SK-N-SH (cell line): ENCODE measurements at regions not wholly inside any gene's neighbourhood (a gene's known extent, or its start where the extent isn't known, plus 50 kb on each side); places are given as distances from the start of the nearest gene placed in this dataset.

Experiments used
- CTCF ChIA-PET: fragments of 300-600, 350-600 bp; formaldehyde crosslinking; extraction: SDS; loops from one replicate; lab custom pipeline; 2021; lab: Yijun Ruan, JAX
- POLR2A ChIA-PET: fragments of 350-600 bp; sonication (Branson Sonifier 250); formaldehyde crosslinking; extraction: SDS; loops from one replicate; lab custom pipeline; 2020; ENCODE audit warnings: antibody characterized with exemption, inconsistent platforms; lab: Yijun Ruan, JAX
- DNase-seq: peaks from one replicate; pipeline ENCODE4 v3.0.0; 2012
- H2AFZ ChIP-seq: fragments of 200-600 bp; sonication (generic); 2 replicates; pipeline ENCODE4 v1.8.1; 2016; ENCODE audit warnings: antibody characterized with exemption, mild to moderate bottlenecking, low read depth
- H3F3A ChIP-seq: fragments of 200-600 bp; sonication (generic); replicated peaks from 2 replicates; pipeline ENCODE3; 2016; ENCODE audit warnings: antibody characterized with exemption, mild to moderate bottlenecking; ENCODE audit not compliant: insufficient read depth
- H3K27ac ChIP-seq, 2 experiments: fragments of 200-500 bp in 1 of 2; fragments of 200-600 bp in 1 of 2; sonication (Bioruptor generic) in 1 of 2; sonication (generic), shearing (Covaris generic) in 1 of 2; 2 replicates each; pipeline versions ENCODE4 v1.5.1 to v1.6.1; 2014 to 2016; ENCODE audit warnings: low read depth in 2 of 2, inconsistent platforms in 1 of 2, low read length in 1 of 2, mild to moderate bottlenecking in 1 of 2, mixed read lengths in 1 of 2
- H3K27me3 ChIP-seq: fragments of 200-600 bp; sonication (generic), shearing (Covaris generic); 2 replicates; pipeline ENCODE4 v1.6.1; 2016; ENCODE audit warnings: mixed run types; ENCODE audit not compliant: insufficient read depth
- H3K36me3 ChIP-seq, 2 experiments: fragments of 200-500 bp in 1 of 2; fragments of 200-600 bp in 1 of 2; sonication (Bioruptor generic) in 1 of 2; sonication (generic) in 1 of 2; replicated peaks in 1 of 2; 2 replicates each; pipeline versions ENCODE3 to v1.5.1; 2014 to 2016; ENCODE audit warnings: low read length in 1 of 2, mild to moderate bottlenecking in 1 of 2; ENCODE audit not compliant: insufficient read depth in 2 of 2, control insufficient read depth in 1 of 2
- H3K4me1 ChIP-seq, 2 experiments: fragments of 200-500 bp in 1 of 2; fragments of 200-600 bp in 1 of 2; sonication (Bioruptor generic) in 1 of 2; sonication (generic), shearing (Covaris generic) in 1 of 2; 2 replicates each; pipeline versions ENCODE4 v1.5.1 to v1.6.1; 2014 to 2016; ENCODE audit warnings: low read depth in 1 of 2, low read length in 1 of 2, mixed run types in 1 of 2; ENCODE audit not compliant: insufficient read depth in 2 of 2, control insufficient read depth in 1 of 2
- H3K4me2 ChIP-seq: fragments of 200-600 bp; sonication (generic), shearing (Covaris generic); 2 replicates; pipeline ENCODE4 v1.6.1; 2017; ENCODE audit warnings: mixed run types
- H3K4me3 ChIP-seq, 2 experiments: fragments of 200-500 bp in 1 of 2; fragments of 200-600 bp in 1 of 2; sonication (Bioruptor generic) in 1 of 2; sonication (generic), shearing (Covaris generic) in 1 of 2; 2 replicates each; pipeline versions ENCODE4 v1.5.1 to v1.8.1; 2014 to 2016; ENCODE audit warnings: low read depth in 2 of 2, inconsistent platforms in 1 of 2, low read length in 1 of 2, mild to moderate bottlenecking in 1 of 2, mixed read lengths in 1 of 2, moderate library complexity in 1 of 2
- H3K79me2 ChIP-seq: fragments of 200-600 bp; sonication (generic); 2 replicates; pipeline ENCODE4 v1.8.1; 2017; ENCODE audit warnings: mild to moderate bottlenecking; ENCODE audit not compliant: insufficient read depth
- H3K9ac ChIP-seq: fragments of 200-600 bp; sonication (generic); 2 replicates; pipeline ENCODE4 v1.6.1; 2017; ENCODE audit warnings: mixed run types
- H3K9me2 ChIP-seq: fragments of 200-600 bp; sonication (generic); 2 replicates; pipeline ENCODE4 v1.6.1; 2017; ENCODE audit warnings: mixed run types
- H3K9me3 ChIP-seq: fragments of 200-600 bp; sonication (generic); 2 replicates; pipeline ENCODE4 v1.6.1; 2017; ENCODE audit warnings: mixed run types, mild to moderate bottlenecking, moderate library complexity
- H4K20me1 ChIP-seq: fragments of 200-600 bp; sonication (generic); 2 replicates; pipeline ENCODE4 v1.6.1; 2017; ENCODE audit warnings: mild to moderate bottlenecking, mixed run types; ENCODE audit not compliant: insufficient read depth
- CHD2 ChIP-seq: fragments of 150-350 bp; IDR thresholded peaks from 2 replicates; pipeline ENCODE4 v1.6.1; 2018; ENCODE audit warnings: low read length; ENCODE audit not compliant: partially characterized antibody
- CTCF ChIP-seq: fragments of 200-600 bp; sonication (generic); IDR thresholded peaks from 2 replicates; pipeline ENCODE4 v1.6.1; 2017; ENCODE audit warnings: antibody characterized with exemption, mild to moderate bottlenecking, moderate library complexity
- EP300 ChIP-seq, 2 experiments: IDR thresholded peaks; 2 replicates each; pipeline versions ENCODE4 v1.4.0 to v1.6.1; 2012; ENCODE audit warnings: borderline replicate concordance in 1 of 2, low read depth in 1 of 2, low read length in 1 of 2
- EZH2phosphoT487 ChIP-seq: fragments of 200-600 bp; sonication (generic); IDR thresholded peaks from 2 replicates; pipeline ENCODE4 v1.6.1; 2017; ENCODE audit warnings: low read depth, mixed run types, mild to moderate bottlenecking, antibody characterized with exemption, moderate library complexity, borderline replicate concordance
- FOSL2 ChIP-seq: IDR thresholded peaks from 2 replicates; pipeline ENCODE4 v1.4.0; 2012; ENCODE audit warnings: low read depth, mild to moderate bottlenecking, moderate library complexity, borderline replicate concordance
- FOXJ3 ChIP-seq: sonication (generic); formaldehyde crosslinking; IDR thresholded peaks from 2 replicates; pipeline ENCODE4 v1.5.1; 2020; ENCODE audit warnings: mild to moderate bottlenecking, missing genetic modification reagents
- FOXM1 ChIP-seq: IDR thresholded peaks from 2 replicates; pipeline ENCODE4 v1.4.0; 2012; ENCODE audit warnings: low read depth, mild to moderate bottlenecking
- GABPA ChIP-seq: IDR thresholded peaks from 2 replicates; pipeline ENCODE4 v1.4.0; 2012; ENCODE audit warnings: low read depth, mild to moderate bottlenecking
- GATA2 ChIP-seq: sonication (generic); formaldehyde crosslinking; IDR thresholded peaks from 2 replicates; pipeline ENCODE4 v1.5.0; 2020; ENCODE audit warnings: mild to moderate bottlenecking, missing genetic modification reagents
- MAX ChIP-seq: IDR thresholded peaks from 2 replicates; pipeline ENCODE4 v1.4.0; 2012; ENCODE audit warnings: low read depth
- MXI1 ChIP-seq: IDR thresholded peaks from 2 replicates; pipeline ENCODE4 v1.6.1; 2012; ENCODE audit warnings: mild to moderate bottlenecking, low read depth, low read length, improper control_type of control experiment
- NFIC ChIP-seq: IDR thresholded peaks from 2 replicates; pipeline ENCODE4 v1.4.0; 2012; ENCODE audit warnings: borderline replicate concordance
- PBX3 ChIP-seq: IDR thresholded peaks from 2 replicates; pipeline ENCODE4; 2012
- POLR2AphosphoS5 ChIP-seq: IDR thresholded peaks from 2 replicates; pipeline ENCODE4 v1.6.1; 2012; ENCODE audit warnings: low read depth, low read length
- RCOR1 ChIP-seq: fragments of 150-350 bp; IDR thresholded peaks from 2 replicates; pipeline ENCODE4 v1.6.1; 2017; ENCODE audit warnings: antibody characterized with exemption, low read length
- RXRA ChIP-seq: IDR thresholded peaks from 2 replicates; pipeline ENCODE4 v1.4.0; 2012; ENCODE audit warnings: low read depth, mild to moderate bottlenecking, borderline replicate concordance
- SIN3A ChIP-seq: IDR thresholded peaks from 2 replicates; pipeline ENCODE4 v1.6.1; 2012; ENCODE audit warnings: low read depth, mild to moderate bottlenecking, low read length, moderate library complexity, borderline replicate concordance
- SMC3 ChIP-seq: IDR thresholded peaks from 2 replicates; pipeline ENCODE4 v1.6.1; 2012; ENCODE audit warnings: low read depth, low read length, improper control_type of control experiment
- TAF1 ChIP-seq: IDR thresholded peaks from 2 replicates; pipeline ENCODE4 v1.6.1; 2012; ENCODE audit warnings: low read depth, mild to moderate bottlenecking, low read length, moderate library complexity, borderline replicate concordance
- TEAD4 ChIP-seq: IDR thresholded peaks from 2 replicates; pipeline ENCODE4 v1.4.0; 2012; ENCODE audit warnings: mild to moderate bottlenecking, borderline replicate concordance; ENCODE audit not compliant: insufficient read depth
- USF2 ChIP-seq: fragments of 150-350 bp; IDR thresholded peaks from 2 replicates; pipeline ENCODE4 v1.6.1; 2017; ENCODE audit warnings: antibody characterized with exemption, low read length, low read depth, borderline replicate concordance
- WGBS: methylation state at CpG from one replicate; pipeline ENCODE4 v1.1.6; 2017; ENCODE audit warnings: low lambda C conversion rate; 5-methylcytosine and 5-hydroxymethylcytosine counted together

GRCh38 chr10:132480356-132480755 lies 57.2 kb upstream of the INPP5A start:
- CTCF ChIA-PET = interaction anchor here (1.3 to 1.5 kb wide), 4 partner anchors 20 to 98 kb away, joined by 3 to 5 read pairs (median 4); no protein-coding TSS in a partner anchor
- no peak overlapping the region for H3K4me3 ChIP-seq
- DNase-seq = no peak
- H3K9me3 ChIP-seq = no peaks in the 10 kb centered on the region
- no peaks in the 10 kb centered on the region for H3F3A ChIP-seq
- no peak overlapping the region for H3K27ac ChIP-seq
- no peaks in the 10 kb centered on the region for H3K9me2 ChIP-seq
- H3K36me3 ChIP-seq = no peaks in the 10 kb centered on the region
- TF ChIP-seq EZH2phosphoT487 (no peak), TAF1 (no peak), FOSL2 (no peak), MAX (no peak), CHD2 (no peak), USF2 (no peak), FOXJ3 (CRISPR knock-in tag) (no peak), TEAD4 (no peak), GABPA (no peak), FOXM1 (no peak), CTCF (no peak), EP300 (IDR thresholded peaks at IDR 0.05; ENCODE audit: borderline replicate concordance in 1 of 2, low read depth in 1 of 2, low read length in 1 of 2) (no peak), MXI1 (no peak), RXRA (no peak)
- H3K27me3 ChIP-seq = no peaks in the 10 kb centered on the region; the same call in 1 of the 2 replicates
- H4K20me1 ChIP-seq = no peaks in the 10 kb centered on the region
- H2AFZ ChIP-seq = no peak overlapping the region
- POLR2A ChIA-PET = no interaction called here
- no peak overlapping the region for H3K9ac ChIP-seq
- 51% methylated on average over 6 of the region's 7 CpGs for WGBS
- no peaks in the 10 kb centered on the region for H3K79me2 ChIP-seq
- H3K4me2 ChIP-seq = no peak overlapping the region
- H3K4me1 ChIP-seq = no peaks in the 10 kb centered on the region

- CTCF ChIA-PET = no interaction called here
- Histone ChIP-seq H3K79me2 (no peaks in the 10 kb centered on the region), H3K4me1 (no peaks in the 10 kb centered on the region), H3K9me3 (no peaks in the 10 kb centered on the region), H3K27ac (no peak overlapping the region), H3K9me2 (no peaks in the 10 kb centered on the region), H3K36me3 (no peaks in the 10 kb centered on the region), H2AFZ (no peak overlapping the region), H3K27me3 (no peaks in the 10 kb centered on the region; the same call in 1 of the 2 replicates), H3F3A (no peaks in the 10 kb centered on the region), H3K4me3 (no peak overlapping the region), H3K4me2 (no peak overlapping the region), H4K20me1 (no peaks in the 10 kb centered on the region), H3K9ac (no peak overlapping the region)
- POLR2A ChIA-PET = no interaction called here
- DNase-seq = no peak
- 78% methylated on average over 10 of the region's 10 CpGs for WGBS
- TF ChIP-seq RXRA (no peak), CTCF (no peak), FOXJ3 (CRISPR knock-in tag) (no peak), TEAD4 (no peak), FOXM1 (no peak), NFIC (no peak), SIN3A (no peak), RCOR1 (no peak), POLR2AphosphoS5 (no peak), CHD2 (no peak), GATA2 (CRISPR knock-in tag) (no peak), PBX3 (no peak), GABPA (no peak), SMC3 (no peak)
These were observed 55.9 kb upstream of the INPP5A start for GRCh38 chr10:132481690-132482089.
